SHP77 treated with DMSO at 0.1 percent for 48 hours (cell line): ENCODE measurements at regions not wholly inside any gene's neighbourhood (a gene's known extent, or its start where the extent isn't known, plus 50 kb on each side); places are given as distances from the start of the nearest gene placed in this dataset.

Source experiments
- DNase-seq: peaks from one replicate; lab custom pipeline; 2025; lab: John Stamatoyannopoulos, UW

- no peak for DNase-seq
These were observed 263.4 kb upstream of the CHD6 start for GRCh38 chr20:41881466-41882046.

GRCh38 chr20:41879123-41879522 is 260.9 kb upstream of the CHD6 start:
- DNase-seq: no peak

- no peak for DNase-seq
These were observed 259.7 kb upstream of the CHD6 start for GRCh38 chr20:41877911-41878310.

- no peak for DNase-seq
These were observed 256.5 kb upstream of the CHD6 start for GRCh38 chr20:41874658-41875057.

DNA sequence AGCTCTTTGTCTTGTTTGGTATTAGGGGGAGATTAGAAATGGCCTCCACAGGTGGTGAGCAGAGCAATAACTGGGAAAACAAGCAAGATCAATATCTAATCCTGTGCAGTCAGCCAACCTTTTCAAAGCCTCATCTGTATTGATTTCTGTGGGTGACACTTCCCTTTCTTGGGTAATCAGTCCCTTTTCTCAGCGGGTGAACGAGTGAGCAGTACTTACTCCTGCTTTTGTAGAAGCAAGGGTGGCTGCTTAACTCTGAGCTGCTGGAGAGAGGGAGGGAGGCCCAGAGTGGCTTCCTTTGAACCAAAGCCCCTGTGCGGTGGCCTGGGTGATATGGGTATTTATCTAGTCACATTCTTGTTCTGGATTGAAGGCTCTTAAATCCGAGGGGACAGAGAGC is 254.8 kb upstream of the CHD6 start:
- DNase-seq: no peak

DNA sequence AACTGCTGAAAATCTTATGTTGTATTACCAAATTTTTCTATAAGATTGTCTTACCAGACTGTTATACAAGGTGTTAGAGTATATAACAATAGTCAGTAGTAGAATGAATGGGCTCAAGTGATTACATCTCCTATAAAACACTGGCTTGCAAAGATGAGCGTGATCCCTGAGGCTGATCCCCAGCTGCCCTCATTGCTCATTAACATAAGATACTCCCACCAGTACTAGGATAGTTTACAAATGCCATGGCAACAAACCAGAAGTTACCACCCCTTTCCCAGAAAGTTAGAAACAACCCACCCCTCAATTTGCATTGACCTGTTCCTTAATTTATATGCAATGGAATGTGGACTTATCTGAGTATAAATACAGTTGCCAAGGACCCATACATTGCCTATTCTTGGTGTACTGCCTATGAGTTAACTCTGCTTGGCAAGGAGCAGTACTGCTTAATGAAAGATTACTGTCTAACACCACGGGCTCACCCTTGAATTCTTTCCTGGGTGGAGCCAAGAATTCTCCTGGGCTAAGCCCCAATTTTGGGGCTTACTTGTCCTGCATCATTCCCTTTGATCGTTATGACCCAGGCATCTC is 252.8 kb upstream of the CHD6 start:
- no peak for DNase-seq

DNA sequence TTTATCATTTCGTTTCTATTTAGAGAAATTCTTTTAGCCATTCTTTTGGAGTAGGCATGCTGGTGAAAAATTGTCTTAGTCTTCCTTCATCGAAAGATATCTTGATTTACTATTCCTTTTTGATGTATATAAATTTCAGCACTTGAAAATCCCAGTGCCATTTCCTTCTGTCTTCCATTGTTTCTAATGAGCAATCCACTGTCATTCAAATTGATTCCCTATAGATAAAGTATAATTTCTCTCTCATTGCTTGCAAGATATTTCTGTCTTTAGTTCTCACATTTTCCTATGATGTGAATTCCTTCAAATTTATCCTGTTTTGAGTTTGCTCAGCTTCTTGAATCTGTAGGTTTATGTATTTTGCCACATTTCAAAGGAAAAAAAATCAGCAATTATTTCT is 251.1 kb upstream of the CHD6 start:
- DNase-seq: no peak

GRCh38 chr20:41865938-41866337 is 247.8 kb upstream of the CHD6 start:
- DNase-seq: no peak

GRCh38 chr20:41862476-41862875 is 244.3 kb upstream of the CHD6 start:
- DNase-seq: no peak

DNA sequence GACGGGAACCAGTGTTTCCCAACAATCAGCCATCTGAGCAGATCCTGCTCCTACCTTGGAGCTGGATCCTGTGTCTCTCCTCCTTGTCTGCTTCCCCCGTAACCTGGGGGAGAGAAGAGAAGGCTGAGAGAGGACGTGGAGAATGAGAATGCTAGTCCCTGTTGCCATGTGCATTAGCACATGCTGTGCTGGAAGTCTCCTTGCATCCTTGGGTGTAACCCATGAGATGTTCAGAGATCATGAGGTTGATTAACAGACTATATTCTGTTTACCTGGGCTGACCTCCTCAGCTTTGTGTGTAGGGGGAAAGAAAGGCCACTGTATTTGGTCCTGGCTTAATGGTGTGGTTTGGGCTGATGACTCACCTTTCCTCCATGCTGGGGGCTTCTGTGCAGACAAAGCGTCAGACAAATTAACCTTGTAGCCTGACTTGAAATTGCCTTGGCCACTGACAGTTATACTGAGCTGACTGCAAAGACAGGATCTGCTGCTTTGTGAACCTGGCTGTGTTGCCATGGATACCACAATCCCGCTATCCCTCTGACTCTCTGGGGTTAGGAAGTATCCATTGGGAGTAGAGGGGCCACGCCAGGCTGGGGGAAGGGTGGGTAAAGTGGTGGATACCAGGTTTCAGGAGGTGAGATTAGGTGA is 243.7 kb upstream of the CHD6 start:
- no peak for DNase-seq

DNA sequence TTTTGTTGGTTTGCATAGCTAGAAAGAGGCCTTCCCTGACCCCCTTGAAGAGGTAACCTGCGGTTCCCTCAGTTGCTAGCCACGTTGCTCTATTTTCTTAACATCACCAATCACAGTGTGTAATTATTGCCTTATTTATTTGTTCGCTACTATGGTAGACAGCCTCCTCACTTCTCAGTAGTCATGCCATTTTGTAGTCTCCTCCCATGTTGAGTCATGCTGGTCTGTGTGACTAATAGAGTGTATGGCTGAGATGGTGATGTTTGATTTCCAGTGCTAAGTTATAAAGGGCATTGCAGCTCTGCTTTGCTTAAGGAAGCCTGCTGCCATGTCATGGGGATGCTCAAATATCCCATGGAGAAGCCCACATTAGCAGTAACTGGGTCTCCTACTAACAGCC is 236.6 kb upstream of the CHD6 start:
- no peak for DNase-seq

DNA sequence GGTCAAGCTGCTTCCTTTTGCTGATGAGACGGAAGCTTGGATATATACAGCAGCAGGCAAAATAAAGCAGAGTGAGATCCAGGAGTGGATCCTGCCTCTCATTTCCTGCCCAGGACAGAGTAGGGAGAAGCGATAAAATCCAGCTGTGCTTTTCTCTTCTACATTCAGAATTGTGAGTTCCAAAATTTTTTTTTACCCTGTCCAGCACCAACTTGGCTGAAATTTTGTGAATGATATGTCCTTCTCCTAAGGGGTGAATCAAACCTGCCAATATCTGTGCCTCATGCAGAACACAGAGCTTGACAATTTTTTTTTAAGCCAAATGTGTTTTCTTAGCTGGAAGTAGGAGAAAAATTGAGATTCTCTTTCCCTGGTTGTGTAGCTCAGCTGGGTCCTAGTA is 235.6 kb upstream of the CHD6 start:
- DNase-seq: no peak

DNA sequence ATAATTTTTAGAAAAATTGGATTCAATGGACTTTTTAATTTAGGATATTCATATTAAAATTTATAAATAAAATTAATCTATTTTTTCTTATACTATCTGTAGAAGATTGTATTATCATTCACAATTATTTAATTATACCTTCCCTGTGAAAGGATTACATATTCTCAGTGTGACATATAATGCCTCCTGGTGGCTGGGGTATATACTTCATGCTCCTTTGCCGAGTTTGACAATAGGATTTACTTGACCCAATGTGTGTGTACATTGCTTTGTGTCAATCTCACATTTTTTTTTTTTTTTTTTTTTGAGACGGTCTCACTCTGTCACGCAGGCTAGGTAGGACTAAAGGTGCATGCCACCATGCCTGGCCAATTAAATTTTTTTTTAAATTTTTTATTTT is 230.0 kb upstream of the CHD6 start:
- DNase-seq: no peak

- no peak for DNase-seq
These were observed 219.6 kb upstream of the CHD6 start for GRCh38 chr20:41837669-41838224.

DNA sequence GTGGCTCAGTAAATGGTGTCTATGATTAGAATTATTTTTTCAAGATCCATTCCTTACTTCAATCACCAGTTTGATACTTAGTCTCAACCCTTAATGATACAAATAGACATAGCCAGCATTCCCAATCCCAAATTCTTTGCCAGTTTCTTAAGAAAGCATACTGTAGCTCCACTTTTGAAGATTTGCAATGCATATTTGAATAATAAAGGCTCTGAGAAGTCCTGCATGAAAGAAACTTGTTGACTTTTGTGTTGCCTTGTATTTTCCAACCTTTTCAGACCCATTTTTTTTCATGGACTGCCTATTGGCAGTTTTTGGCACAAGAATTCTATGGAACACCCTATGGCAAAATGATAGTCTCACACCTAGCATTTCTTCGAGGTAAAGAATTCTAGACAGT is 215.6 kb upstream of the CHD6 start:
- no peak for DNase-seq

GRCh38 chr20:41830702-41831101 is 212.5 kb upstream of the CHD6 start:
- DNase-seq: no peak

- no peak for DNase-seq
These were observed 201.3 kb upstream of the CHD6 start for GRCh38 chr20:41819436-41819835.

DNA sequence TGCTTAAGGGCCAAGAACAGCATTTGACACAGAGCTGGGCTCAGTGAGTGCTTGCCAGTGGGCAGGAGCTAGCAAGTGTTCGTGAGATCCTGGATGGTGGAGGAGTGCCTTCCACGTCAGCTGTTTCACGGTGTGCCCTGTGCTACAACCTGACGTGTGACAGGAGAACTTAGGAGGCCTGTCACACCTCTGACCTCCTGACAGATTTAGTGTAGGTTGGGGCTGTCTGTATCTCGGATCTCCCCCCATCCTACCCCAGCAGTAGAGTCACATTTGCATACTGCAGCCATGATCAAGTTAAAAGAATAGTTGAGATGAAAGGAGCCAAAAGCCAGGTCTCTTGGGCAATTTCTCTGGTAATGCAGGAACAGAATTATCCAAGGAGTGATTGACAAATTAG is 200.8 kb upstream of the CHD6 start:
- DNase-seq: no peak

DNA sequence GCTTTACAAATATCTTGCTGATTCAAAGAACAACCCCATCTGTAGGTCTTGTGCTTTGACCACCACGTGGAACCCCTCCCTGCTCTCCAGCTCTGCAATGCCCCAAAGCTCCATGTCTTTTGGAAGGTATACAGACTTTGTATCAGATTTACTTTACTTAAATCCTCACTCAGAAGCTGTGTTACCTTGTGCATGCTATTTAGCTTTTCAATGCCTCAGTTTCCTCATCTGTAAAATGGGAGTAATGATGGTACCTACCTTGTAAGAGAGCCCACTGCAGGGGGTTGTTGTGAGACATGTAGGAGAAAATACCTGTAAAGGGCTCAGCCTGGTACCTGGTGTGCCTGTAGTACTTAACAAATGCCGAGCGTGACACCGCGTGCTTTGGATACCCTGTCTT is 200.2 kb upstream of the CHD6 start:
- DNase-seq: no peak

DNA sequence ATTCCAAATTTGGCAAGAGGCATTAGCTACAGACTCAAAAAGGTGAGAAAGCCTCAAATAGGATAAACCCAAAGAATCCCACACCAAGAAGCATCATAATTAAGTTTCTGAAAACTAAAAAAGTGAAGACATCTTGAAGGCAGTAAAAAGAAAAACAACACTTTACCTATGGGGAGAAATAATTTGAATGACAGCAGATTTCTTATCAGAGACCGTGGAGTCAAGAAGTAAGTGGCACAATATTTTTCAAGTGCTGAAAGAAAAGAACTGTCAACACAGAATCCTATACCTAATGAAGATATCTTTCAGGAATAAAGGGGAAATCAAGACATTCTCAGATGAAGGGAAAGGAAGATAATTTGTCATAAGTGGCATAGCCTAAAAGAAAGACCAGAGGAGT is 193.3 kb upstream of the CHD6 start:
- no peak for DNase-seq

GRCh38 chr20:41800040-41800439 is 181.9 kb upstream of the CHD6 start:
- no peak for DNase-seq

DNA sequence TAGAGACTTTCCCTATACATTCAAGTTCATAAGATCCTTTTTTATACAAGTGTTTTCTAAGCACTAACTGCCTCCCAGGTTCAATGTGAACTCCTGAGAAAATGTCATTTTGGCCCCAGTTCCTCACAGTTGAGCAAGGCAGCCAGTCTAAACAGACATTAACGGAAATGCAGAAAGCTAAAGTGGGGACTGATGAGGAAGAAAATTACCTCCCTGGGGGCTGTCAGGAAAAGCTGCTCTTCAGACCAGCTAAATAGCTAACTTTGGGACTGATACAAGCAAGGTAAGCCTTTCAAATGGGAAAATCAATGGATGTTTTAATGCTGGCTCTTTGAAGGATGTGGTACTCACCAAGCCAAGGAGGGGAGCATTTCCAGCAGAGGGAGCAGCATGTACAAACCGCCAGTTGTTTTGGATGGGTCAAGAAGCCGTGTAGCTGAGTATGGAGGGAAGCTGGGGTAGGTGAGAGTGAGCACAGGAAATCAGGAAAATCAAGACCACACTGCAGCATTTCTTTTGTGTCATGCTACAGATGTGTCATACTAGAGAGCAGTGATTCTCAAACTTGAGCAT is 180.8 kb upstream of the CHD6 start:
- no peak for DNase-seq

DNA sequence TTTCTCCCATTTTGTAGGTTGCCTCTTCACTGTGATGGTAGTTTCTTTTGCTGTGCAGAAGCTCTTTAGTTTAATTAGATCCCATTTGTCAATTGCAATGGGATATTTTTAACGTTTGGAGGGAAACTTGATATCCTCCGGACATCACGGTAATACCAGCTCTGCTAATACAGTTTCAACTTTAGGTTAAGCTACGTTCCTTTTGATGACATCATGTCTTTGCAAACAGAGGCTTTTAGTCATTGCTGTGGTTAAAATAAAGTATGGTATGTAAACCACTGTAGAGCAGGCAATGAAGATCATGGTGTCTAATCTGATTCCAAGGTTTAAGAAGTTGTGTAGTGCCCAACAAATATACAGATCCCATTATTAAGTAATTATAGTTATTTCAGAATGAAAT is 168.0 kb upstream of the CHD6 start:
- DNase-seq: no peak
